ENCODE measurements at regions not wholly inside any gene's neighbourhood (a gene's known extent, or its start where the extent isn't known, plus 50 kb on each side); places are given as distances from the start of the nearest gene placed in this dataset.
A peak's percentile ranks its signal among the peaks of the same experiment; 100 is the strongest.
"Not testable (repeated sequence)": the region's sequence is repeated elsewhere in the genome, so short reads cannot be mapped to it uniquely, and the experiment has no call there.

DNA sequence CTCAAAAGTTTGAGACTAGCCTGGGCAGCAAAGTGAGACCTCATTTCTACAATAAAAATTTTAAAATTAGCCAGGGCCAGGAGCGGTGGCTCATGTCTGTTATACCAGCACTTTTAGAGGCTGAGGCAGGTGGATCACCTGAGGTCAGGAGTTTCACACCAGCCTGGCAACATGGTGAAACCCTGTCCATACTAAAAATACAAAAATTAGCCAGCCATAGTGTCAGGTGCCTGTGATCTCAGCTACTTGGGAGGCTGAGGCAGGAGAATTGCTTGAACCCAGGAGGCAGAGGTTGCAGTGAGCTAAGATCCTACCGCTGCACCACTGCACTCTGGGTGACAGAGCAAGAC is 85.1 kb upstream of the MAP4 start:
- DNase-seq, result not testable (repeated sequence)

DNA sequence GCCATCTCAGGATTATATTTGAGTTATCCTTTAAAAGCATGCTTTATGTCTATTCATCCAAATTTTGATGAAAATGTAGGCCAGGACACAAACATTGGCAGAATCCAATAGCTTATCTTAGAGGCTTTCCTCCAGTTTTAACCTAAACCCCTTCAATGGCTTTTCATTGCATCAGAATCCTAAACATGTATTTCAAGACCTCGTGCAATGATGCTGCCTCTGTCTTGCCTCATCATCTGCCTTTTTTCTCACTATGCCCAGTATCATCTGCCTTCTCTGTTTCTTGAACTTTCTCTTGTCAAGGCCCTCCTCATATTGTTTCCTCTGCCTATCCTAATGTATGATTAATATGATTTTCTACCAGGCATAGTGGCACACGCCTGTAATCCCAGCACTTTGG is 76.1 kb upstream of the MAP4 start:
- DNase-seq, result no peak

DNA sequence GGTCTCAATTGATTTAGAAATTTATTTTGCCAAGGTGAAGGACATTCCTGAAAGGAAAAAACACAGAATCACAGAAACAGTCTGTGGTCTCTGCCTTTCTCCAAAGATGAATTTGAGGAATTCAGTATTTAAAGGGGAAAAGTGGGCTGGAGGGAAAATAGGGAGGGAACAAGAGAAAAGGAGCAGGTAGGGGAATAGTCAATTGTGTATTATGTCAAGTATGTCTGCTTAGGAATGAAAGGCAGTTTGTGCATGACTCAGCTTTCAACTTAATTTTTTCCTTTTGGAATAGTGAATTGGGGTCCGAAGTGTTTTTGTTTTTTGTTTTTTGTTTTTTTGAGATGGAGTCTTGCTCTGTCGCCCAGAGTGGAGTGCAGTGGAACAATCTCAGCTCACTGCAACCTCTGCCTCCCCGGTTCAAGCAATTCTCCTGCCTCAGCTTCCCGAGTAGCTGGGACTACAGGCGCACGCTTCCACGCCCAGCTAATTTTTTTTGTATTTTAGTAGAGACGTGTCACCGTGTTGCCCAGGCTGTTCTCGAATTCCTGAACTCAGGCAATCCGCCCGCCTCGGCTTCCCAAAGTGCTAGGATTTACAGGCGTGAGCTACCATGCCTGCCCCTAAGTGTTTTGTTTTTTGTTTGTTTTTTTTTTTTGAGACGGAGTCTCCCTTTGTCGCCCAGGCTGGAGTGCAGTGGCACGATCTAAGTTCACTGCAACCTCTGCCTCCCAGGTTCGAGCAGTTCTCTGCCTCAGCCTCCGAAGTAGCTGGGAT is 74.1 kb upstream of the MAP4 start:
- no peak for DNase-seq

DNA sequence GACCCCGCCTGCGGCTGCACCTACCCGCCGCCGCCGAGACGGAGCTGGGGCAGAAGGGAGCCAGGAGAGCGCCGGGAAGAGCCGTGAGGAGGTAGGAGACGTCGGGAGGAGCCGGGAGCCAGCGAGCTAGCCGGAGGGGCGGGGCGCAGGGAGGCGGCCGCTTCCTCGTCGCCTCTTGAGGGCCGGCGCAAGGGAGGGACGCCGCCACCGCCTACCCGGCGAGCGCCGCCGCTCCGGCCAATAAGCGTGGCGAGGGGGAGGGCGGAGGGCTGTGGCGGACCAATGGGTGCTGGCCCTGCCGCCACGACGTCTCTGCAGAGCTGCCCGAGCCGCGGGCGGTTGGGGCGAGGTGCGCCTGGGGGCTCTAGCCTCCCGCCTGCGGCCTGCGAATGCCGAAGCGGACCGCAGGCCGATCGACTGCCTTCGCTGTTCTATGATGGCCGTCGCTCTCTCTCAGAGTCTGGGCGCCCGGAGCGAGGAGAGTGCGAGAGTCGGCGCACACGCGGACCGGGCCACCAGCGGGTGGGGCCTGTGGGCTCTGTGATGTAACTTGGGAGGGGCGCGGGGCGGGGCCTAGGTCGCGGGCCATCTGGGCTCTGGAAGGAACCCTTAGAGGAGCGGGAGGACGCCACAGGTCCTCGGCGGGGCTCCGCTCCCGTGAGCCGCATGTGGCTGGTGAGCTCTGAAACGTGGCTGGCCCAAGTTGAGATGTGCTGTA is 72.7 kb upstream of the MAP4 start:
- peak; percentile 96 for DNase-seq

DNA sequence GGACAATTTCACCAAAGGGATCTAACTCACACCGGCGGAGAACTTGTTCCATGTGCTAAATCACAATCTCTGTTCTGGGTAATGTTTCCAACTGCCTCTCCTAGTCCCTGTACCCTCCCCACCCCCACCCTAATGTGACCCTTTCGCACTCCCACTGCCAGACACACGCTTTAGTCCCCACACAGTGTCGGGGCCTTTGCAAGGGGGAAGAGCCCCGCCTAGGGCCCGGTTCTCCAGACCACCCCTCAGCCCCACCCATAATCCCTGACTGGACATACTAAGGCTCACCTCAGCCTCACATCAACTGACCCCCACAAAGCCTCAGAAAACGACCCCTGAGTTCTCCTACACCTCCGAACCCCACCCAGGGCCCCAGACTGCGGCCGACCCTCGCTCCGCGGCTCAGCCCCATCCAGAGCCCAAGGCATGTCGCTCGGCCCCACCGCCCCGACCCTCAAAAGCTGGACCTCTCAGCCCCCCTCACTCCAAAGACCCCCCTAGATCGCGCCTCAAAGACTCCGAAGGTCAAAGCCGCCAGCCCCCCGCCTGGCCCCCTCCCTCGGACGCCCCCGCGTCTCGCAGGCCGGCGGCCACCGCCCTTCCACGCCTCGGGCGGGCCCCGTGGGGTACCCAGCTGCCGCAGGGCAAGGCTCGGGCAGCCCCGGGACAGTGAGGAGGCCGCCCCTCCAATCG is 72.0 kb upstream of the MAP4 start:
- DNase-seq, result no peak

DNA sequence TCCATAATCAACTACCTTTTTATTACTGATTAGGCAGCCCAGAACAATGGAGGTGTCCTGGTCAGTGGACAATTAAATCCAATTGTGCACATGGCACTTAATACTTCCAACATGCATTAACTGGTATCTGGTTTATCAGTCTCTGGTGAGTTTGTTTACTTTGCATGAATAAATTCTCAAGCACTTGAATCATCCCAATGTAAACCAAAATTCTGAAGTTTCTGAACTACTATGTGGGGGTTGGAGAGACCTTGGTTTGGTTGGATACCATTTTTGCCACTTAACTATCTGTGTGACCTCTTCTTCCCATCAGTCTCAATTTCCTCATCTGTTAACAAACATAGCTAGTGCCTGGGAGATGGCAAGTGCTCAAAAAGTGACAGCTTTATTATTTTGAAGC is 70.5 kb upstream of the MAP4 start:
- DNase-seq, result no peak

DNA sequence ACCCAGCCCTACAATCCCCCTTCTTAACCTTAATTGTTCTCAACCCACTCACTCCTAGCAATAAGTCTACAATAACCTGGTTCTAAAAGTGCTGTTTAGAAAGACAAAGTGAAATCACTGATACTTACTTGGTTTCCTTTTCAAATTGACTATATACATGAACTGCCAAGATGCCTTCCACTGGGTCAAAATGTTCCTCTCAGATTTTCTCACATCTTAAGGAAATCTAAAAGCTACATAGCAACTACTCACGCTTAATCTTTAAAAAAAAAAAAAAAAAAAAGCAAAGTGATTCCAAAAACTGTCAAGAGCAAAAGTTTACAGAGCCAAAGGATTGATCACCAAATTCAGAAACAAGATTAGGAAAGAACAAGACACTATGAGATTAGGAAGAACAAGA is 68.7 kb upstream of the MAP4 start:
- no peak for DNase-seq

DNA sequence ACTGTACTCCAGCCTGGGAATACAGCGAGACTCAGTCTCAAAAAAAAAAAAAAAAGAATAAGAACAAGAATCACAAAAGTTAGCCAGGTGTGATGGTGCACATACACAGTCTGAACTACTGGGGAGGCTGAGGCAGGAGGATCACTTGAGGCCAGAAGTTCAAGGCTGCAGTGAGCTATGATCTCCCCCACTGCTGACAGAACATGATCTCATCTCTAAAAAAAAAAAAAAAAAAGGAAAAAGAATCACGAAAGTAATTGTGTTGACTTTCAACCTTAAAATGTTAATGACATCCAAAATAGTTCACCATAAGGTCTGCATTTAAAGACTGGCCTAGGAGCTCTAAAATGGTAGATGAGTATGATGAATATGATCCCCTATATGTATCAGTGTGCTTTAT is 68.0 kb upstream of the MAP4 start:
- no peak for DNase-seq

DNA sequence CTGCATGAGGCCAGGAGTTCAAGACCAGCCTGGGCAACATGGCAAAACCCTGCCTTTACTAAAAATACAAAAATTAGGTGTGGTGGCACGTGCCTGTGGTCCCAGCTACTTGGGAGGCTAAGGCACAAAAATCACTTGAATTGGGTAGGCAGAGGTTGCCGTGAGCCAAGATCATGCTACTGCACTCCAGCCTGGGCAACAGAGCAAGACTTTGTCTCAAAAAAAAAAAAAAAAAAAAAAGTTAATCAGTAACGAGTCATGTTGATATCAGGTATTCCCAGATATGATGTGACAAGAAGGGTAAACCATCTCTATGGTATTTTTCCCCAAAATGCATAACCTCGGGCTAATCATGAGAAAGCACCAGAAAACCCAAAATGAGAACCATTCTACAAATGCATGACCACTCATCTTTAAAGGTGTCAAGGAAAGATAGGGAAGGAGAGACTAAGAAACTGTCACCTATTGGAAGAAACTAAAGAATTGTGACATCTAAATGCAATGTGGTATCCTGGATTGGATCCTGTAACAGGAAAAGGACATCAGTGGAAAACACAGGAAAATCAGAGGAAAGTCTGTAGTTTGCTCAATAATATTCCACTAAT is 66.5 kb upstream of the MAP4 start:
- no peak for DNase-seq

DNA sequence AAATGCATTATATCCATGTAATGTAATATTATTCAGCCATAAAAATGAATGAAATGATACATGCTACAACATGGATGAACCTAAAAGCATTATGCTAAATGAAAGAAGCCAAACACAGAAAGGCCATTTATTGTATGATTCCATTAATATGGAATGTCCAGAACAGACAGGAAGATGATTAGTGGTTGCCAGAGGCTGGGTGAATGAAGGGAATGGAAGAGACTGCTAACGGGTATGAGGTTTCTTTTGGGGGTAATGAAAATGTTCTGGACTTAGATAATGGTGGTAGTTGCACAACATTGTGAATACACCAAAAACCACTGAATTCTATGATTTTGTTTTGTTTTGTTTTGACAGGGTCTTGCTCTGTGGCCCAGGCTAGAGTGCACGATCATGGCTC is 61.6 kb upstream of the MAP4 start:
- no peak for DNase-seq

DNA sequence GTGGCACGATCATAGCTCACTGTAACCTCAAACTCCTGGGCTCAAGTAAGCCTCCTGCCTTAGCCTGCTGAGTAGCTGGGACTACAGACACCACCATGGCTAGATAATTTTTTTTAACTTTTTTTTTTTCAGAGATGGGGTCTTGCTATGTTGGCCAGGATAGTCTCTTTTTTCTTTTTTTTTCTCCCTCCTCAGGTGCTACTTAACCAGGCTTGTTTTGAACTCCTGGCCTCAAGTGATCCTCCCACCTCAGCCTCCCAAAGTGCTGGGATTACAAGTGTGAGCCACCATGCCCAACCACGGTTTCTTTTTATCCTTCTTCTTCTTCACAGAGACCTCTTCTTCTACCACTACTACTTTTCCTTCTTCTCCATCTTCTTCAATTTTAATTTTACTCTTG is 53.8 kb upstream of the MAP4 start:
- DNase-seq, result no peak

DNA sequence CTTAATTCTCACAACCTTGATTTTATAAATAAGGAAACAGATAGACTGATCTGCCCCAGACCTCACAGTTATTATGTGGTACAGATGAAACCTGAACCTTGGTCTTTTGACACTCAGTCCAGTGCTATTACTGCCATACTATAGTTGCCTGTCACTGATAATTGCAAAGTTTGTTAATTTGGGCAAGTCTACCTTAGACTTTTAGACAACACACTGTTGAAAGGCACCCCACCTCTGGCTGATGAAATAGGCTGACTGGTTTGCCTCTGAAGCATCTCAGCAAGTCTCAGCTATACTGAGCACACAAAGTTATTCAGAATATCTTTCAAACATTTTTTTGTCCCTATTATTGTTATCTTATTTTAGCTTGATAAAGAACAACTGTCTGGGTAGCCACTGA is 53.1 kb upstream of the MAP4 start:
- DNase-seq, result no peak

DNA sequence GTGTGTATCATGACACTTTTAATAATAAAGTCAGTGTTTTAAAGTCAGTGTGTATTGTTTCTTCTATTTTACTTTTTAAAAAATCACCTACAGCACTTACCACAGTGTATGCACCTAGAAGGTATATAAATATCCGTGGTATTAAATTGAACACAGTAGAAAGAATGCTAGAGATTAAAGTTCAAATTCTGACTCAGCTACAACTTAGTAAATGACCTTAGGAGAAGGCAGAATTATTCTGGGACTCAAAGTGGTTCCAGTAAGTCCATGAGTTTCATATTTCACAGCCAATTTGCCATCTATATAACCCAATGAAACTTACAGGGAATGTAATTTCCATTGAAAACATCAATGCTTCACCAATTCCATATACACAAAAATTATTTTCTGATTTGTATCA is 52.7 kb upstream of the MAP4 start:
- DNase-seq, result no peak

DNA sequence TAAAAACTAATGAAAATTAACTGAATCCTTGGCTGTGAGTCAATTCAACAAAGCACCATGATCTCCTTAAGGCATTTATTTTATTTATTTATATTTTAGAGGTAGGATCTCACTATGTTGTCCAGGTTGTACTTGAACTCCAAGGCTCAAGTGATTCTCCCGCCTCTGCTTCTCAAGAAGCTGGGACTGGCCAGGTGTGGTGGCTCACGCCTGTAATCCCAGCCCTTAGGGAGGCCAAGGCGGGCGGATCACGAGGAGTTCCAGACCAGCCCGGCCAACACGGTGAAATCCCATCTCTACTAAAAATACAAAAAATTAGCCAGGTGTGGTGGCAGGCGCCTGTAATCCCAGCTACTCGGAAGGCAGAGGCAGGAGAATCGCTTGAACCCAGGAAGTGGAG is 52.1 kb upstream of the MAP4 start:
- DNase-seq, result not testable (repeated sequence)

DNA sequence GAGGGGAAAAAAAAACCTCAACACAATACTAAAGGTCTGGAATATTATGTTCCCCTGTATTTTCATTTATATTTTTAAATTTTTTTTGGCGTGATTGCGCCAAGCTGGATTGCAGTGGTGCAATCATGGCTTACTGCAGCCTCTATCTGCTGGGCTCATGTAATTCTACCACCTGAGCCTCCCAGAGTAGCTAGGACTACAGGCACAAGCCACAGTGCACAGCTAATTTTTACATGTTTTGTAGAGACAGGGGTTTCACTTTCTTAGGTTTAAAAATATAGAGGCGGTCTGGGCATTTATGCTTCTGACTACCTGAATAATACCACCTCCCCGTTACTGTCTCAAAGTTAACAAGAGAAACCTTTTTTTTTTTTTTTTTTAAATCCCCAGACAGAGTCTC is 51.1 kb upstream of the MAP4 start:
- DNase-seq, result no peak

Data from T1000 (cell line).